Left hindlimb (tissue), 1 donor: ENCODE measurements at regions not wholly inside any gene's neighbourhood (a gene's known extent, or its start where the extent isn't known, plus 50 kb on each side); places are given as distances from the start of the nearest gene placed in this dataset.

Experiments
- DNase-seq: peaks from one replicate; pipeline ENCODE4 v3.0.0-alpha.2; 2018

GRCh38 chr7:50208378-50208982 lies 96.0 kb upstream of the IKZF1 start:
- DNase-seq = no peak

- no peak for DNase-seq
Measured at GRCh38 chr7:50207686-50208255, 96.7 kb upstream of the IKZF1 start.

GRCh38 chr7:50207251-50207564 lies 97.3 kb upstream of the IKZF1 start:
- no peak for DNase-seq

- DNase-seq = no peak
Measured at GRCh38 chr7:50206453-50207250, 97.9 kb upstream of the IKZF1 start.

GRCh38 chr7:50205011-50205410 lies 99.5 kb upstream of the IKZF1 start:
- DNase-seq = no peak

- no peak for DNase-seq
Measured at GRCh38 chr7:50204581-50204980, 99.9 kb upstream of the IKZF1 start.

GRCh38 chr7:50203521-50203920 lies 101.0 kb upstream of the IKZF1 start:
- DNase-seq = no peak

GRCh38 chr7:50202052-50202555 lies 102.4 kb upstream of the IKZF1 start:
- no peak for DNase-seq

- no peak for DNase-seq
Measured at GRCh38 chr7:50199824-50200223, 104.7 kb upstream of the IKZF1 start.

- no peak for DNase-seq
Measured at GRCh38 chr7:50197549-50197948, 104.5 kb upstream of the ZPBP start.

- DNase-seq = no peak
Measured at GRCh38 chr7:50196719-50197118, 103.7 kb upstream of the ZPBP start.

- DNase-seq = no peak
Measured at GRCh38 chr7:50190776-50191175, 97.7 kb upstream of the ZPBP start.

GRCh38 chr7:50189371-50189770 lies 96.3 kb upstream of the ZPBP start:
- no peak for DNase-seq

GRCh38 chr7:50185951-50186682 lies 93.1 kb upstream of the ZPBP start:
- no peak for DNase-seq

GRCh38 chr7:50185208-50185607 lies 92.2 kb upstream of the ZPBP start:
- no peak for DNase-seq

- DNase-seq = no peak
Measured at GRCh38 chr7:50184271-50184990, 91.4 kb upstream of the ZPBP start.

GRCh38 chr7:50182759-50183158 lies 89.7 kb upstream of the ZPBP start:
- peak; percentile 41 for DNase-seq

- DNase-seq = no peak
Measured at GRCh38 chr7:50181081-50181480, 88.0 kb upstream of the ZPBP start.

GRCh38 chr7:50178166-50178565 lies 85.1 kb upstream of the ZPBP start:
- DNase-seq = no peak

GRCh38 chr7:50174948-50175347 lies 81.9 kb upstream of the ZPBP start:
- no peak for DNase-seq

GRCh38 chr7:50166997-50167965 lies 74.2 kb upstream of the ZPBP start:
- no peak for DNase-seq
